ENCODE measurements at regions not wholly inside any gene's neighbourhood (a gene's known extent, or its start where the extent isn't known, plus 50 kb on each side); places are given as distances from the start of the nearest gene placed in this dataset.
"Not testable (repeated sequence)": the region's sequence is repeated elsewhere in the genome, so short reads cannot be mapped to it uniquely, and the experiment has no call there.

DNA sequence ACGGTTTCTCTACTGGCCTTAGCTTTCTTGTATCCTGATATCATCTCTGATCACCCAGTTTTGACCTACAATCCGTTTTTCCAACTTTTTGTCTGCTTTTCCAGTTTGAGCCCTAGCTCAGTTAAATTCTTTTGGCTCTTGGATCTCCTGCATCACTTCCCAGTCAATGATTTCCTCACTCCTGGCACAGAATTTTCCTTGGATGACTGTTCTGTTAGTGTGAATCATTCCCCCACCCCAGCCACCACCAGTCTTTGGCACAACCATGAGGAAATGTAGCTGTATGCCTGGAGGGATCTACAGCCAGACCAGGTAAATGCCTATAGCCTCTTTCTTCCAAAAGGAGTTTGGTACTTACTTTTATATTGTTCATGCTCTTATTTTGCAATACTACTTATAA is 187.2 kb upstream of the PTGFR start:
- no peak for DNase-seq

DNA sequence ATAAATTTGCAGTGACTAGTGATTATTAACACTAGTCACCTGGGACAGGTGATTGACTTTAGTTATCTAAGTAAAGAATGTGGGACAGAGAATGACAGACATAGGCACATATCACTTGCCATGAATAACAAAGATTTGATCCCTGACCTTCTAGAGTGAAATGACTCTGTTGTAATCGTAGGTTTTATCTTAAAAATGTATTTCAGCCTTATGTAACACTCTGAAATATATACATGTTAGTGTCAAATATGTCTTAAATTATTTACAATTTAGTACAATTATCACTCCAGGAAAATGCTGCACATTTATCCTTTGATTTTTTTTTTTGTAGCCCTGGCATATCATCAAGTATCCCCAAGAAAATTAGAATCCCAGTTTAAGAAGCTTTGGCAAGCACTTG is 186.4 kb upstream of the PTGFR start:
- no peak for DNase-seq

DNA sequence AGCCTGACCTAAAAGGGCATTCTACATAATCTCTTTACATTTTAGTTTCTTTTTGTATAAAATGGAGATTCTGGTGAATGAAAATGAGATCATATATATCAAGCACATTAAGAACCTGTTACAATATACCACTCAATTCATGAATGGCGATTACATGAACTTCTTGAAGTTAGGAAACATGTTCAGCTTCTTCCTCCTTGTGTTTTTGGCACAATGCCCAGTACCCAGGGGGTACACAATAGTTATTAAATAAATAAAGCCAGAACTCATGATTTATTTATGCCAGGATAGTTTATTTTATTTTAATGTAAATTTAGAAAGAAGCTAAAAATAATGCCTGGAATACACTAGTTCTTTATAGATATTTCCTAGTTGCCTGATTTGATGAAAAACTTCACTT is 186.0 kb upstream of the PTGFR start:
- no peak for DNase-seq

DNA sequence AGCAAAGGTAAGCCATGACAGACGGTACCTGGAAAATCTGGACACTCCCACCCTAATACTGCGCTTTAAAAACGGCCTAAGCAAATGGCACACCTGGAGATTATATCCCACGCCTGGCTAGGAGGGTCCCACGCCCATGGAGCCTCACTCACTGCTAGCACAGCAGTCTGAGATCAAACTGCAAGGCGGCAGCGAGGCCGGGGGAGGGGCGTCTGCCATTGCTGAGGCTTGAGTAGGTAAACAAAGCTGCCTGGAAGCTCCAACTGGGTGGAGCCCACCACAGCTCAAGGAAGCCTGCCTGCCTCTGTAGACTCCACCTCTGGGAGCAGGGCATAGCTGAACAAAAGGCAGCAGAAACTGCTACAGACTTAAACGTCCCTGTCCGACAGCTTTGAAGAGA is 180.5 kb upstream of the PTGFR start:
- DNase-seq: not testable (repeated sequence)

DNA sequence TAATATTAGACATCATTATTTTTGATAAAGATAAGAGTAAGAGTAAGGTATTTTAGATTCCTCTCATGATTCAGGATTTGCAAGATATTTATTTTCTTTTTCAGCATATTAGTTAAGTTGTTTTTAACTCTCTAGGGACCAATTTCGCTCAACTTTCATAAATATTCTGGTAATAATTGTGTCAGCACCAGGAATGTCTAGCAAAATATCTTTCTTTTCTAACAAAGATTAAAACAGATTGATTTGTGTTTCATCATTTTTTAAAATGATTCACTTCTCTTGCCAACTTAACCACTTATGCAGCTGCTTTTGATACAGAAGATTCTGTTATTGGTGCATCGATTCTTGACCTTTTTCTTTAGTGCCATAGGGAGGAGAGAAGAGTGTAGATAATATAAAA is 172.8 kb upstream of the PTGFR start:
- no peak for DNase-seq

DNA sequence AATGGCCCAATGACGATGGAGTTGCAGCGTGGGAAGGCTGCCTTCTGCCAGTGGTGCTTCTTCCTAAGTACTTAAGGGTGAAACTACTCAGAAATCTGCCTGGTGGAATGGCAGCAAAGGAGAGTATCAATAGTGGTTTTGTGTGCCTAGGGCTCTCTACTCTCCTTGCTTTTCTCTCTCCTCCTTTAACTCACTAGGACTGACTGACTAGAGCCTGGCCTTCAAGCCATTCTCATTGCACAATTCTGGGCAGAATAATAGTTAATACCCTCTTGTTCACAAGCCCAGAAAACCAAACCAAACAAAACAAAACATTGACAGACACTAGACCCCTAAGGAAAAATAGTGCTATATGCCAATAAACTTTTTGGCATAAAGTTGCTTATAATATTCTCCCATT is 171.2 kb upstream of the PTGFR start:
- no peak for DNase-seq

DNA sequence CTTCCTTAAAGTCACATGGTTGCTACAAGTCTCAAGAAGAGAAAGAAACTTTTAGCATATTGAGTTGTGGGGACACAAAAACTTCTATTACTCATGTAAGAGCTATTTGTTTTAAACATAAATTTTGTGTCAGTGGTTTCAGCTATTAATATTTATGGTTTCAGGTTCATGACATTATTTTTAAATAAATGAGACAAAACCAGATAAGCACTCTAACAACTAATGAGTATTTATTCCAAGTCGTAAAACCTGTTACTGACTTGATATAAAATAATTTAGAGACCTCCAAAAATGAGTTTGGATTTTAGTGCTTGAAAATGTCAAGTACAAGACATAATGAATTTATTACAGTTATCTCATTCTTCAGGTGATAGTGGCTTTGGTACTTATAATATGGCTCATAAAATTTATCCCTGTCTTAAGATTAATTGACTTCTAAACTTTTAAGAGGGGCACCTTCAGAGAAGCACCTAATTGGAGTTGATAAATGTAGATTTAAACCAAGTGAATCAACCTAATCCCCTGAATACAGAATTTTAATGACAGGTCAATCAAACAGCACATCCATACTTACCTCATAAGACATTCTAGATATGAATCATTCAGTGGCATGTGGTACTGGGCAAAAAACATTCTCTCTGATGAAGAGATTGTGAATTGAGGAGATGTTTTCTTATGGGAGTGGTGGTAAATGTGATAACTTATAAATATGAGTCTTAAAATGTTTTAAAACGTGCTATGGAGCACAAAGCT is 167.7 kb upstream of the PTGFR start:
- DNase-seq: no peak

DNA sequence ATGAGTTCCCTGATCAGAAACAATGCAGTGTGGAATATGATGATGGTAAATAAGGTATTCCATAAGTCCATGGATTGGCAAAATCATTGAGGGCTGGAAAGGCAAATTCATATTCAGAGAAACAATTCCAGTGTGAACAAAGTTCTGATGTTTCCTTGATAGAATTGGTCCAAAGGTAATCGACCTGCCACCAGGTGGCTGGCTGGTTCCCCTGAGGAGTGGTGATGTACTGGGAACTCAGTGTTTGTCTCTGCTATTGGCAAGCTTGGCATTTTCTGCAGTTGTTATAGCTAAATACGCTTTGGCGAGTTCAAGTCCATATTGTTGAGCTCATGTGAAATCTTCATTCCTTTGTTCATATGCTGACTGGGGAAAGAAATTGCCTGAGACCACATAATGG is 165.5 kb upstream of the PTGFR start:
- DNase-seq: no peak

DNA sequence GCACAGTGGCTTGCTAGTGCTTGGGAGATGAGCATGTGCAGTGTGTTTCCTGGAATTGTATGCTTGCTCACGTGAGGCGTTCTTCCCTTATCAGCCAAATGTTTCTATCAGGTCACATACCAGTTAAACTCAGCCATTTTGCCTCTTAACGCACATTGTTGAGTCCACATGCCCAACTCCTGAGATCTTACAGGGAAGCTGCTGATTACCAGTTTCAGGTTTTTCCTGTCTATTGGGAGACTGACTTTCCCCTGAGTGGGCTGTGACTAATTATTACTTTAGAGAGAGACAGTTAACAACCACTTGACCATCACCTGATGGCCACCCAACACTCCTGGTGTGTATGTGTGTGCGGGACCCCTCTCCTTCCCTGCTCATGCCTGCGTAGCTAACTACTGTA is 161.3 kb upstream of the PTGFR start:
- no peak for DNase-seq

DNA sequence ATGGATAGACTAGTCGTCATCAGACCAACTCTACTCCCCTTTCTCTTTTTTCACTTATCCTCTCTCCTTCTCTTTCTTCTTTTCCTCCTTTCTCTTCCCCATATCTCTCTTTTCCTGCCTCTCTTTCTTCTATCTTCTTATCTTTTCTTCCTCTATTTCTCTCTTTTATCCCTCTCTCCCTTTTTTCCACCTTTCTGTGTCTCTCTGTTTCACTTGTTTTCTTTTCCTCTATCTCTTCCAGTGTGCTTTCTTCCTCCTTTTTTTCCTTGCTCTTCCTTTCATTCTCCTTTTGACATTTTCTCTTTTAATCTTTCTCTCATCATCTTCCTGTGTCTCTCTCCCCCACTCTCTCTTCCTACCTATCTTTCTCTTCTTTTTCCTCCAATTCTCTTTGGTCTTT is 159.0 kb upstream of the PTGFR start:
- DNase-seq: no peak

DNA sequence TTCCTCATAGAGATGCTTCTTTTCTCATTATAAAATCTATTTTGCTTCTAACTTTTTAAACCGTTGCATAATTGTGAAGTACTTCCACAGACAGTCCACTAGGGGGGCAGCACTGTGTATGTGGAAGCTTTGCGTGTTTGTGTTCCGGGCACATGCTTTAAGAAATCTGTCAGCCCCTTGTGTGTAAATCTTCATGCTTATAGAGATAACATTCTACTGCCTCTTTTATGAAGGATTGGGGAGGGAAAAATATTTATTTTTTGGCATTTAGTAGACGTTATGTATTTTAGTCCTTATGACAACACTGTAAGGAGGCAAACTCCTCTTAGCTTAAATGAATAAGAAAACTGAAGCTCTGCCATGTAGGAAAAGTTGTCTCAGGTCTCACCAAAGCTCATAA is 157.3 kb upstream of the PTGFR start:
- peak; percentile 5 for DNase-seq

DNA sequence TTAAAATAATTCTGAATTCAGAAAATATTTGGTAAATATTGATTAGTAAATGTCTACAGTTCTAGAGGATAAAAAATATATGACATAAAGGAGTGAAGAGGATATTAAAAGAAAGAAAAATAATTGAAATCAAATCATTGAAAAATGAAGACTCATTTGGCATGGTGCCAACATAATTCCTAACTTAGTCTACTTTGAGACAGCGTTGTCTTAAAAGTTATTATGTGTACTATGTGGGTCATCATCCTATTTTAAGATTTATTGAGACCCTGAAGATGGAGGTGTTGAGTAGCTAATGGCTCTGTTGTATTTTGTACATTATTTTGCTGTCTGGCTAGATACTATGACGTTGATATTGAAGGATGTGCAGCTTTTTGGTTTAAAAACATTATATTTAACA is 156.7 kb upstream of the PTGFR start:
- no peak for DNase-seq

DNA sequence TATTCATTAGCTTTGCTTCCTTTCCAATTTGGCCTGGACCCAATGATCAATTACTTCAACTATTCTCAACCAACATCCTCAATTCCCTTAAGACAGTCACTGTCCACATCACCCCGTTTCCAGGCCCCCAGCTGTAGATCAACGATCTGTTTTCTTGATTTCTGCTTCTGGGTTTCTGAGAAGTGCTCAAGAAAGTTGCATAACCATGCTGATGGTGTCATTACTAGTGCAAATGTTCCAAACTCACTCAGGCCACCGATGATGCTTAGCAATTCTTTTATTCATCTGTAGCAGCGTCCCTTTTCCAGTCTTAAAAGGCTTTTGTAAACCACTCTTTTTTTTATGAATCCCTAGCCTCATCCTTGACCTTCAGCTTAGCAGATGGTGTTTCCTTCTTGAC is 155.8 kb upstream of the PTGFR start:
- DNase-seq: no peak

DNA sequence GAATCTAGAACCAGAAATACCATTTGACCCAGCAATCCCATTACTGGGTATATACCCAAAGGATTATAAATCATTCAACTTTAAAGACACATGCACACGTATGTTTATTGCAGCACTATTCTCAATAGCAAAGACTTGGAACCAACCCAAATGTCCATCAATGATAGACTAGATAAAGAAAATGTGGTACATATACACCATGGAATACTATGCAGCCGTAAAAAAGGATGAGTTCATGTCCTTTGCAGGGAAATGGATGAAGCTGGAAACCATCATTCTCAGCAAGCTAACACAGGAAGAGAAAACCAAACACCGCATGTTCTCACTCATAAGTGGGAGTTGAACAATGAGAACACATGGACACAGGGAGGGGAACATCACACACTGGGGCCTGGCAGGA is 154.0 kb upstream of the PTGFR start:
- not testable (repeated sequence) for DNase-seq

DNA sequence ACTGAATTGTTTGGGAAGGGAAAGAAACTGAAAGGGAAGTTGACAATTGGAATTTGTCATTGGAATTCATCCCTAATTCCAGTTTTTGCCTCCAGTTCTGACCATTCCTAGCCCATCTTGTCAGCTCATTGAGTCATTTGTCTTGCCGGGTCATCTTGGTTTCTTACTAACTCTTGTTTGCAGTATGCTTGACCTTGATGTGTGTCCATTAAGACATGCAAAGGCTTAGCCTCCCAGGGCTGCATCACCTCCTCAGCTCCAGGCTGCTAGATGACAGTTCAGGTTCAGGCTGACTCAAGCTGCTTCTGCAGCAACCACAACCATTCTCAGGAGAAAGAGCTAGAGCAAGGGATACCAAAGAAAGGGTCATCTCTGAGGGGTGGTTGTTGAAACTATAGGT is 151.3 kb upstream of the PTGFR start:
- DNase-seq: no peak

DNA sequence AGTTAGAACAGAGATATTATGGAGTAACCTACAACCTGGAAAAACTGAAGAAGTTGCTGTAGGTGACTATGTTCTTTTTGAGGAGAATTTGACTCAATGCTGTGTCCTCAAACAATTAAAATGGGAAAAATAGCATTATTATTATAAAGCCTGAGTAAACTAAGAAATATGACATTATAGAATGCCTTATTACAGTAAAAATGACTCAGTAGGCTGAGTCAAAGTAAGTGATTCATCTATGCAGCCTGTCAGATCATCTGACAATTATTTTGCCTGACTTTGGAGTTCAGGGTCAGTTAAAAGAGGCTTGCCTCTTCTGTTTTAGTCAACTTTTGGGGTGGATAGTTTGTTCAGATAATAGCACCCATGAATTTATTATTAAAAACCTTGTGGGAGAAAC is 150.8 kb upstream of the PTGFR start:
- DNase-seq: no peak

DNA sequence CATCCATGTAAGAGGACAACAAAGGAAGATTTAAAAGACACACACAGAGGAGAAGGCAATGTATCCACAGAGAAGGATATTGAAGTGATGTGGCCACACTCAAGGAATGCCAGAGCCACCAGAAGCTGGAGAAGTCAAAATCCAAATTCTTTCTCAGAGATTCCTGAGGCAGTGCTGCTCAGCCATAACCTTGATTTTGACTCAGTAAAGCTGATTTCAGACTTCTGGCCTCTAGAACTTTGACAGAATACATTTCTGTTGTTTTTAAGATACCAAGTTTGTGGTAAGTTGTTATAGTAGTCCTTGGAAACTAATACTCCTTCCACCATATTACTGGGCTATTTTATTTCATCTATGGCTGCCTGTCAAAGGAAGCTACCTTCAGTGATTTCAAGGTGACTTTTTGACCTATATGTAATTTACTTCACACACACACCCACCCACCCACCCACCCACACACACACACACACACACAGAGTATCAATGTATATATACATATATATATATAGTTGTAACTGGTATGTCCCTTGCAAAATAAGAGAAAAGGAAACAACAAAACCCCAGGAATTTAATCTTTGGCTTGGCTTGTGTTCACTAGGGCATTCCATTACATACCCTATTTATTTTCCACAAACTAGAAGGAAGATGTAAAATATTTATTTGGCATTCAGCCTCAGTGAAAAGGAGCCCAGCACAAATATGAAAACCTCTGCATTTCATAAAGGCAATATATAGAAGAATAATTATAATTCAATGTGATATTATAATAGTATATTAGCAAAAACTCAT is 142.1 kb upstream of the PTGFR start:
- DNase-seq: no peak

DNA sequence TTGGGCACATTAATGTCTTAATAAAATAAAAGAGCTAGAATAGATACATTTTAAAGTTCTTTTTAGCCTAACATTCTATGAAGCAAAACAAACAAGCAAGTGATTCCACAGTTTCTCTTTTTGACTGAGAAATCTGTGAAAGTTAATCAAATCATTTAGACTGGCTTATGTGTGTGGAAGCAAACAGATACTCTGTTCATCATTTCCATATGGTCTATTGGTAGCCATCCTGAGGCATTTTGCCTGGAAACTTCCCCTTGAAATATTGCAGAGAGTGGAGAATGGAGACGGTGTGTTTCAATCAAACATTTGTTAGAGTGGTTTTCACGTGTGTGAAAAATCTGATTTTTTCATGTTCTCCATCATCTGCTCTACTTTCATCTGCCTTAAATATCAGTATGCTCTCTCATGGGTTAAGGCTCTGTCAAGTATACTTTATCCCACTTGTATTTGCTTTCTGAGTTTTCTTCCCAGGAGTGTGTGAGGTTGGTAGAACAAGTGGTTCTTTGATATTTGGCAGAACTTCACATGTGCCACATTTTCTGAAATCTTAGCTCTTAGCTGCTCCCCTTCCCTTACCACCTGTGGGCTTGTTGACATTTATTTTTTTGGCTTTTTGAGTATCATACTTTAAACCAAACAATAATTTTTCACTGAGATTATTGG is 139.1 kb upstream of the PTGFR start:
- DNase-seq: no peak

DNA sequence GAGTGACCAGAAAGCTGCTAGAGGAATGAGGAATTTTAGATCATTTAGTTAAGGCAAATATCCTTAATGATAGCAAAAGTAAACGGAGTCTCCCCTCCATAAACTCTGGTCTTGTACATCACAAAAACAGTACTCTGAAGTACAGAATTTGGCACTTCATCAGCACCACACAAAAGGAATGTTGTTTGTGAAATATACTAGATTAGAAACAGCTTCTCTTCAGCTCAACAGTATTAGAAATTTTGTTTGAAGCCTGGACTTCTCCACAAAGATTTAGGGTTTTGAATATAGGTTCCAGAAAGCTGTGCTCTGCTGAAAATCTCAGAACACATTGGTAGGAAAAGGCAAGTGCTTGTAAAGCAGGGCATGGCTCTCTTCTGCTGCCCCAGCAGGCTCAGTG is 135.1 kb upstream of the PTGFR start:
- no peak for DNase-seq

DNA sequence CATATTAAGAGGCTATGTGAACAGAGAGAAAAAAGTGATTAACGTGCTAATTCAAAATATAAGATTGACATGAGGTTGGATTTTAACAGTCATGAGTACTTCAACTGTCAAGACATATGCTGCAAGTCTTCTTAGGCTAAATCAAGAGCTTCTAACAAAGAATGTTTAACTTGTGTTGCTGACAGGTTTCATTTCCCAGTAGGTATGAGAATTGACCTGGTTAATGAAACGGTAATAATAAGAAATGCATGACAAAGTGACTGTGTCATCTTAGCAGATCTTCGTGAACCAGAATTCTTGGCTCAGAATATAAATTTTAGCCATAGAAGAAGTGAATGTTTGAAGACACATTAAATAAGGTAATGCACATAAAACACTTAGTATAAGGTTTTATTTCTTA is 132.6 kb upstream of the PTGFR start:
- no peak for DNase-seq

DNA sequence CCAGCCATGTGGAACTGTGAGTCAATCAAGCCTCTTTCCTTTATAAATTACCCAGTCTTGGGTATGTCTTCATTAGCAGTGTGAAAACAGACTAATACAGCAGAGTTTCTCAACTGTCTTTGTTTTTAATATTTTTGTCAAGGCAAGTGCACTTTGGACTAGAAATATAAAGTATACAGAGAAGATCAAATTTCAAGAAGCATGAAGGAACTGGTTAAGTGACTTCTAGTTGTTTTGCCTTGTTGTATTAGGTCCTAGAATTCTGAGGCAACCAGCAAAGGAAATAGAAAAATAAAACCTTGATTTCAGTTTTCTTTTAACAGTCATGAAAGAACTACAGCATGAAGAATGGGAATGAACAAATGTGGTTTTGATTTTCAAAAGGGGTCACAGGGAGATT is 131.1 kb upstream of the PTGFR start:
- no peak for DNase-seq

DNA sequence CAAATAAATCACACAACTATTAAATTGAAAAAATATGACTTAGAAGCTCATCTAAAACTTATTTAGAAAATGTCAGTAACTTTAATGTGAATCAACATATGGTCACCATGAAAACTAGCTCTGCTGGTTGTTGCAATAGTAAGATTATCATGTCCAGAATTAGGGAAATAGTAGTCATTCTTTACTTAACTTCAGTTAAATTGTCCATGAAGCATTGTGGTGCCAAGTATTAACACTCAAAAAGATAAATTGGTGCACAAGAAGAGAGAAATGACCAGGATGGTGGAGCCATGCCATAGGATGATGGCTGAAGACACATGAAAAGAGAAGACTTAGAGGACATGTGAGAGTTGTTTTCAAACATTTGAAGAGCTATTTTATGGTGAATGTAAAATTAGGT is 130.2 kb upstream of the PTGFR start:
- DNase-seq: no peak

DNA sequence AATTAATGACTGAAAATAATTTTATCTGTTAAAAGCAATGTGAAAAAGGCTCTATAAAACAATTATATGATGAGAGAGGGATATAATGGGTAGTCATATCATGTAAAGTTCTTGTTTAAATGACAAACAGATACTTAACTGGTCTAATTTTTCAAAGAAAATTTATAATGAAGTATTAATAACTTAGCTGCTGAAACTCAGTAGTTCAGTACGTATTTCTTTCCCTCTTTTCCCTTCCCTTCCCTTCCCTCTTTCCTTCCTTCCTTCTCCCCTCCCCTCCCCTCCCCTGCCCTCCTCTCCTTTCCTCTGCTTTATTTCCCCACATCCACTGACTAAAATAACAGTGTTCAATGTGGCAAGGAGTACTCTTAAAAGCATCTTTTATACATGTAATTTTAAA is 123.1 kb upstream of the PTGFR start:
- no peak for DNase-seq

DNA sequence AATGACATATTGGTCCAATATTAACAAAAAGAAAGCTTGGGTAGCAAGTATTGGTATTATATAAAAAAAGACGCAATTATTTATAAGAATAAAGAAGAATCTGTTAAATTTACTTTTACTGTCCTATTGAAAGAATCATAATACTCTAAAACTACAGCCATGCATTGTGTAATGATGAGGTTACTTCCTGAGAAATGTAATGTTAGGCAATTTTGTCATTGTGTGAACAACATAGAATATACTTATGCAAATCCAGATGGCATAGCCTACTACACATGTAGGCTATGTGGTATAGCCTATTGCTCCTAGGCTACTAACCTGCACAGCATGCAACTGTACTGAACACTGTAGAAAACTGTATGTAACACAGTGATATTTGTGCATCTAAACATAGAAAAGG is 121.2 kb upstream of the PTGFR start:
- DNase-seq: no peak
